Lung (tissue), 11 donors: ENCODE measurements at regions not wholly inside any gene's neighbourhood (a gene's known extent, or its start where the extent isn't known, plus 50 kb on each side); places are given as distances from the start of the nearest gene placed in this dataset.

ENCODE experiments used
- ATAC-seq: fragments of 200-7000 bp; cut with Tn5 transposase; one replicate; pipeline ENCODE4 v1.9.1; 2020; ENCODE audit warnings: moderate number of reproducible peaks; ENCODE audit not compliant: insufficient read depth, low FRiP score
- DNase-seq, 3 donors: peaks; one replicate each; pipeline ENCODE4 v3.0.0-alpha.2; 2013 to 2017
- H3K27ac ChIP-seq, 2 donors: one replicate each; pipeline ENCODE4 v1.5.1; 2013; ENCODE audit warnings: mild to moderate bottlenecking in 2 of 2, moderate library complexity in 2 of 2, control low read depth in 1 of 2, inconsistent platforms in 1 of 2, low read depth in 1 of 2, low read length in 1 of 2
- H3K27me3 ChIP-seq, 3 donors: one replicate each; pipeline ENCODE4 v1.5.1; 2013; ENCODE audit warnings: low read length in 2 of 3; ENCODE audit not compliant: control insufficient read depth in 3 of 3, insufficient read depth in 3 of 3
- H3K36me3 ChIP-seq, 4 donors: one replicate each; pipeline ENCODE4 v1.5.1; 2013; ENCODE audit warnings: low read length in 4 of 4, mild to moderate bottlenecking in 1 of 4, moderate library complexity in 1 of 4; ENCODE audit not compliant: control insufficient read depth in 4 of 4, insufficient read depth in 4 of 4
- H3K4me1 ChIP-seq, 5 donors: one replicate each; pipeline ENCODE4 v1.5.1; 2013; ENCODE audit warnings: low read length in 5 of 5, mild to moderate bottlenecking in 2 of 5, moderate library complexity in 1 of 5; ENCODE audit not compliant: control insufficient read depth in 5 of 5, insufficient read depth in 5 of 5
- H3K4me3 ChIP-seq: one replicate; pipeline ENCODE4 v1.5.1; 2013; ENCODE audit warnings: mild to moderate bottlenecking, control low read depth, moderate library complexity
- H3K9ac ChIP-seq, 2 donors: one replicate each; pipeline ENCODE4 v1.5.1; 2013; ENCODE audit warnings: low read length in 2 of 2, control low read depth in 1 of 2; ENCODE audit not compliant: insufficient read depth in 1 of 2
- H3K9me3 ChIP-seq, 4 donors: one replicate each; pipeline ENCODE4 v1.5.1; 2013; ENCODE audit warnings: low read length in 3 of 4, mild to moderate bottlenecking in 1 of 4, moderate library complexity in 1 of 4; ENCODE audit not compliant: control insufficient read depth in 4 of 4, insufficient read depth in 3 of 4
- WGBS, 2 donors: extraction: QIAGEN DNeasy Blood & Tissue Kit; methylation state at CpG; one replicate each; pipeline ENCODE4 v1.1.7; 2013; 5-methylcytosine and 5-hydroxymethylcytosine counted together
- TF ChIP-seq, protein P1 (sequence below): IDR thresholded peaks from 2 replicates; pipeline ENCODE4 v1.5.1; 2012; ENCODE audit warnings: mild to moderate bottlenecking; ENCODE audit errors: control extremely low read depth, extremely low read depth
- donor health status: control.
- donor health status: control.
- donor health status: Bipolar disorder and iron deficiency.
- donor health status: healthy.
- donor health status: DM: yes; HTN: yes; CAD: no.

DNA sequence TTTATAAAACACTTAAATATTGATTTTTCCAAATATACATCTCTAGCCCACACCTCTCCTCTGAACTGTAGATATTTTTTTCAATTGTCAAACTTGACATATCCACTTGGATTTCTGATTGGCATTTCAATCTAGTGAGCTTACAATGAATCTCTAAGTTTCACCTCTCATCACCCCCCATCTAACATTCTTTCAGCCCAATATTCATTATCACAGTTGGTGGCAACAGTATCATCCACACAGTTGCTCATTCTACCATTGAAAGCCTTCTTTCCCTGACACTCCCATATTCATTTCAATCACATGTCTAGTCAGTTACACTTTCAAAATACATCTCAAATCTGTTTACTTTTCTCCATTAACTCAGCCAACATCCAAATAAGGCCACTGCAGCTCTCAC lies 385.2 kb downstream of the PCDH20 start:
- no peak overlapping the region for H3K4me3 ChIP-seq
- DNase-seq (no peak), ATAC-seq (no peak)
- no peaks in the 10 kb centered on the region for H3K36me3 ChIP-seq
- no peaks in the 10 kb centered on the region for H3K4me1 ChIP-seq
- peaks cover 0 to 4% (median 0%) of the 10 kb centered on the region in 4 donors for H3K9me3 ChIP-seq
- TF ChIP-seq, protein P1, sequence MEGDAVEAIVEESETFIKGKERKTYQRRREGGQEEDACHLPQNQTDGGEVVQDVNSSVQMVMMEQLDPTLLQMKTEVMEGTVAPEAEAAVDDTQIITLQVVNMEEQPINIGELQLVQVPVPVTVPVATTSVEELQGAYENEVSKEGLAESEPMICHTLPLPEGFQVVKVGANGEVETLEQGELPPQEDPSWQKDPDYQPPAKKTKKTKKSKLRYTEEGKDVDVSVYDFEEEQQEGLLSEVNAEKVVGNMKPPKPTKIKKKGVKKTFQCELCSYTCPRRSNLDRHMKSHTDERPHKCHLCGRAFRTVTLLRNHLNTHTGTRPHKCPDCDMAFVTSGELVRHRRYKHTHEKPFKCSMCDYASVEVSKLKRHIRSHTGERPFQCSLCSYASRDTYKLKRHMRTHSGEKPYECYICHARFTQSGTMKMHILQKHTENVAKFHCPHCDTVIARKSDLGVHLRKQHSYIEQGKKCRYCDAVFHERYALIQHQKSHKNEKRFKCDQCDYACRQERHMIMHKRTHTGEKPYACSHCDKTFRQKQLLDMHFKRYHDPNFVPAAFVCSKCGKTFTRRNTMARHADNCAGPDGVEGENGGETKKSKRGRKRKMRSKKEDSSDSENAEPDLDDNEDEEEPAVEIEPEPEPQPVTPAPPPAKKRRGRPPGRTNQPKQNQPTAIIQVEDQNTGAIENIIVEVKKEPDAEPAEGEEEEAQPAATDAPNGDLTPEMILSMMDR, result no peak
- H3K9ac ChIP-seq, result no peak overlapping the region
- no peak overlapping the region for H3K27ac ChIP-seq
- no peaks in the 10 kb centered on the region for H3K27me3 ChIP-seq

DNA sequence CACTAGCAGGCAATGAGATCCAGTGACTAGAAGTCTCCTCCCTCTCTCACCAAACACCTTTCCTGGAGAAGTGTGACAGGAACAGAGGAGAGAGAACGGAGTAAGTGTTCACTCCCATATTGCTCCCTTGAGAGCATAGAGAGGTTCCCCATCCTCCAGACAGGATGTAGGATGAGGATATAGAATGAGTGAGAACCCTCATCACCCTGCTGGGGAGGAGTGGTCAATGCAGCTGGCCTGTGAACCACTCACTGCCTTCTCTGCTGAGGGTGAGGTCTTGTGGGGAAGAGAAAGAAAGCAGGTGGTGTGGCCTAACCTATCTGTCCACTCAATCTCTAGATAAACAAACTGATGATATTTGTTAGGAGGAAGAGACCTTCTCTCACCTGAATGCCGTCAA lies 386.6 kb downstream of the PCDH20 start:
- H3K9me3 ChIP-seq, result peaks cover 0 to 4% (median 0%) of the 10 kb centered on the region in 4 donors
- WGBS, 2 donors, result 72 to 78% methylated on average over 2 of the region's 2 CpGs
- no peaks in the 10 kb centered on the region for H3K36me3 ChIP-seq
- H3K4me3 ChIP-seq, result no peak overlapping the region
- TF ChIP-seq, protein P1, result no peak
- no peak for DNase-seq
- H3K4me1 ChIP-seq, result no peaks in the 10 kb centered on the region
- no peak overlapping the region for H3K9ac ChIP-seq
- no peak overlapping the region for H3K27ac ChIP-seq
- H3K27me3 ChIP-seq, result no peaks in the 10 kb centered on the region
- no peak for ATAC-seq

- Histone ChIP-seq H3K9ac (no peak overlapping the region), H3K27ac (no peak overlapping the region), H3K27me3 (no peaks in the 10 kb centered on the region), H3K4me1 (peaks cover 0 to 5% (median 0%) of the 10 kb centered on the region in 5 donors), H3K4me3 (no peak overlapping the region), H3K36me3 (no peaks in the 10 kb centered on the region), H3K9me3 (peaks cover 0 to 3% (median 0%) of the 10 kb centered on the region in 4 donors)
- TF ChIP-seq, protein P1, result no peak
- DNase-seq, result no peak
- ATAC-seq, result no peak
Observed at GRCh38 chr13:61024046-61024445, 391.6 kb downstream of the PCDH20 start.

- ATAC-seq (peak; percentile 47), DNase-seq (peak in 2 of 3 donors; percentile 63 to 74)
- Histone ChIP-seq H3K4me1 (peaks cover 0 to 5% (median 0%) of the 10 kb centered on the region in 5 donors), H3K9me3 (no peaks in the 10 kb centered on the region), H3K36me3 (no peaks in the 10 kb centered on the region), H3K27me3 (no peaks in the 10 kb centered on the region), H3K9ac (no peak overlapping the region), H3K27ac (no peak overlapping the region), H3K4me3 (no peak overlapping the region)
- 64 to 82% methylated on average over 2 of the region's 2 CpGs for WGBS, 2 donors
- TF ChIP-seq, protein P1, result no peak
Observed at GRCh38 chr13:61021838-61022237, 393.8 kb downstream of the PCDH20 start.
